T-helper 1 cell treated with Interleukin-12 subunit alpha and Interleukin-12 subunit beta and Interleukin-4 antibody, amounts not matched to agents 30 μg/mL and 1 μg/mL, for 36 hours (primary cell): ENCODE measurements at regions not wholly inside any gene's neighbourhood (a gene's known extent, or its start where the extent isn't known, plus 50 kb on each side); places are given as distances from the start of the nearest gene placed in this dataset.

ENCODE experiments used
- H3K27ac Mint-ChIP-seq: one replicate; pipeline ENCODE4 v1.8.0; 2021; ENCODE audit warnings: mild to moderate bottlenecking, mixed read lengths
- H3K27me3 Mint-ChIP-seq: one replicate; pipeline ENCODE4 v1.8.0; 2021; ENCODE audit warnings: low read depth, mixed read lengths
- H3K36me3 Mint-ChIP-seq: one replicate; pipeline ENCODE4 v1.8.0; 2021; ENCODE audit warnings: low read depth, mixed read lengths
- H3K4me1 Mint-ChIP-seq: one replicate; pipeline ENCODE4 v1.8.0; 2021; ENCODE audit warnings: low read depth, mixed read lengths
- H3K4me3 Mint-ChIP-seq: one replicate; pipeline ENCODE4 v1.8.0; 2021; ENCODE audit warnings: mild to moderate bottlenecking, moderate library complexity, mixed read lengths
- H3K9me3 Mint-ChIP-seq: one replicate; pipeline ENCODE4 v1.8.0; 2021; ENCODE audit warnings: mixed read lengths

DNA sequence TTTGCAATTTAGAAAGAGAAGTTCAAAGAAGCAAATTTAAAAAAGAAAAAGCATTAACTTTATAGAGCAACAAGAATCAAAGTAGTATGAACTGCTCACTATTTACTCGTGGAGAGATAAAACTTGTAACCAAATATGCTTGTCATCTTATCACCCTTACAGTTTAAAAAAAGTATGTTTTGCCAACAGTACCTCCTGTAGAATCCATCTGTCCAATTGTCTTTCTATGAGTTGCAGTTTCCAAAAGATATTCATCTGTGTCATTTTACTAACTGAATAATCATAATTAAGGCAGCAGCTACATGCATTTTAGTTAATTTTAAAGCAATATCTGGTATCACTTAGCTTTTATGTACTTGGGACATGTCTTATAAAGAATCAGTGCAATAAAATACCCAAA is 1112.3 kb downstream of the DSC3 start:
- no peaks in the 10 kb centered on the region for H3K27me3 Mint-ChIP-seq
- no peaks in the 10 kb centered on the region for H3K4me1 Mint-ChIP-seq
- H3K4me3 Mint-ChIP-seq = no peak overlapping the region
- H3K9me3 Mint-ChIP-seq = peaks cover 13% of the 10 kb centered on the region
- no peaks in the 10 kb centered on the region for H3K36me3 Mint-ChIP-seq
- H3K27ac Mint-ChIP-seq = no peak overlapping the region

GRCh38 chr18:29928081-29928480 is 1114.5 kb downstream of the DSC3 start:
- H3K4me1 Mint-ChIP-seq = no peaks in the 10 kb centered on the region
- no peaks in the 10 kb centered on the region for H3K36me3 Mint-ChIP-seq
- peaks cover 18% of the 10 kb centered on the region for H3K9me3 Mint-ChIP-seq
- no peak overlapping the region for H3K27ac Mint-ChIP-seq
- no peaks in the 10 kb centered on the region for H3K27me3 Mint-ChIP-seq
- H3K4me3 Mint-ChIP-seq = no peak overlapping the region

DNA sequence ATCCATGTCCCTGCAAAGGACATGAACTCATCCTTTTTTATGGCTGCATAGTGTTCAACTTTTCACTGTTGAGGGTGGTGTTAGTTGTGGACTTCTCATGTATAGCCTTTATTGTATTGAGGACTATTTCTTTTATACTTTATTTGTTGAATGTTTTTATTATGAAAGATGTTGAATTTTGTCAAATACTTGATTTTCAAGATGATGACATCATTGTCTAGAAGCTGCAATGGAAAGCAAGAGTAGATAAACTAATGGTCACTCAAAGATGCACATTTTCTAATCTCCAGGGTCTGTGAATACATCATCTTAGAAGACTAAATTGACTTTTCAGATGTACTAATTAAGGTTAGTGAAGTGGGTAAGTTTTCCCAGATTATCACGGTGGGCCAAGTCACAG is 1117.0 kb downstream of the DSC3 start:
- H3K4me1 Mint-ChIP-seq = no peaks in the 10 kb centered on the region
- H3K4me3 Mint-ChIP-seq = no peak overlapping the region
- no peak overlapping the region for H3K27ac Mint-ChIP-seq
- no peaks in the 10 kb centered on the region for H3K36me3 Mint-ChIP-seq
- H3K9me3 Mint-ChIP-seq = peaks cover 11% of the 10 kb centered on the region
- no peaks in the 10 kb centered on the region for H3K27me3 Mint-ChIP-seq

GRCh38 chr18:29912351-29912750 is 1130.2 kb downstream of the DSC3 start:
- Mint-ChIP-seq H3K27me3 (no peaks in the 10 kb centered on the region), H3K4me1 (no peaks in the 10 kb centered on the region), H3K9me3 (peaks cover 24% of the 10 kb centered on the region), H3K36me3 (no peaks in the 10 kb centered on the region), H3K27ac (no peak overlapping the region), H3K4me3 (no peak overlapping the region)

DNA sequence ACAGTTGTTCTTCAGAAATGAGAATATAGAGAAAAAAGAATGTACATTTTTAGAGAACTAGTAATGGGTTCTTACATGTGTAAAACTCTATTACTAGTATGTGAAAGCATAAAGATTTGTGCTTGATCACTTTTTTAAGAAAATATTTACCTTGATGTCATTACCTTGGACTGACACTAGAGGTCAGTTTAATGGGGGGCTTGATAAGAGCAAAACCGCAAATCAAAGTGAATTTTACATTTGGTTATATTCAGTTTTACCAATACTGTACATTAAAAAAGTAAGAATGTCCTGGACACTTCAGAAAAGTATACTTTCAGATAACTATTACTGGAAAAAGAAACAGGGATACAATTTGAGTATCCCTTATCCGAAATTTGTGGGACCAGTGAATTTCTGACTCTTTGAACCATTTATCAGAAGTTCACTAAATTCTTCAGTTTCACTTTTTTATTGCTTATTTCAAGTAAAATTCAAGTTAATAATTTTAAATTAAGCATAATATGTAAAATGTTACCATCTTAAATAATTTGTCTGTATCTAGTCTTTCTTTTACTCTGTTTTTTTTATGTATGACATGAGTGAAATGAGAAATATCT is 1149.5 kb downstream of the DSC3 start:
- H3K36me3 Mint-ChIP-seq = no peaks in the 10 kb centered on the region
- H3K27ac Mint-ChIP-seq = no peak overlapping the region
- no peak overlapping the region for H3K4me3 Mint-ChIP-seq
- no peaks in the 10 kb centered on the region for H3K27me3 Mint-ChIP-seq
- no peaks in the 10 kb centered on the region for H3K4me1 Mint-ChIP-seq
- H3K9me3 Mint-ChIP-seq = peaks cover 8% of the 10 kb centered on the region

- H3K27me3 Mint-ChIP-seq = no peaks in the 10 kb centered on the region
- no peaks in the 10 kb centered on the region for H3K36me3 Mint-ChIP-seq
- no peak overlapping the region for H3K27ac Mint-ChIP-seq
- peaks cover 3% of the 10 kb centered on the region for H3K9me3 Mint-ChIP-seq
- H3K4me1 Mint-ChIP-seq = no peaks in the 10 kb centered on the region
- no peak overlapping the region for H3K4me3 Mint-ChIP-seq
Observed at GRCh38 chr18:29883114-29883513, 1159.4 kb downstream of the DSC3 start.

DNA sequence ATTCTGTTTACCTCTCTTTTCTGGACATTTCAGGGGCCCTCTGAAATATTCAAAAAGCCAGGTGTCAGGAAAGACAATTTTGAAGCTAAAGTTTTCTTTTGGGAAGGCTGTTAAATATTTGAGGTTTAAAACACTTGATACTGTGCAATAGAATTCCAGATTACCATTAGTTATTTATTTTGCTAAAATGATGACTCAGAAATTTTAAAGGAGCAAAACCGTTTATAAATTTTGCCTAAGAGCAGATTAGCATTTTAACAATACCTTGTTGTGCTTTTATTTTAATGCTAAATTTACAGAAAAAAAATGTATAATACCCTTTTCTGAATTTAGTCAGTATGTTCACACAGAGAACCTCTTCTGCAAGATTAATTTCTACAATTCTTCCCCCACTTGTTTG is 1159.9 kb downstream of the DSC3 start:
- Mint-ChIP-seq H3K27ac (no peak overlapping the region), H3K27me3 (no peaks in the 10 kb centered on the region), H3K9me3 (peaks cover 3% of the 10 kb centered on the region), H3K4me1 (no peaks in the 10 kb centered on the region), H3K36me3 (no peaks in the 10 kb centered on the region), H3K4me3 (no peak overlapping the region)

GRCh38 chr18:29879763-29880162 is 1162.8 kb downstream of the DSC3 start:
- no peaks in the 10 kb centered on the region for H3K27me3 Mint-ChIP-seq
- H3K4me1 Mint-ChIP-seq = no peaks in the 10 kb centered on the region
- H3K27ac Mint-ChIP-seq = no peak overlapping the region
- H3K9me3 Mint-ChIP-seq = peaks cover 3% of the 10 kb centered on the region
- H3K4me3 Mint-ChIP-seq = no peak overlapping the region
- H3K36me3 Mint-ChIP-seq = no peaks in the 10 kb centered on the region

DNA sequence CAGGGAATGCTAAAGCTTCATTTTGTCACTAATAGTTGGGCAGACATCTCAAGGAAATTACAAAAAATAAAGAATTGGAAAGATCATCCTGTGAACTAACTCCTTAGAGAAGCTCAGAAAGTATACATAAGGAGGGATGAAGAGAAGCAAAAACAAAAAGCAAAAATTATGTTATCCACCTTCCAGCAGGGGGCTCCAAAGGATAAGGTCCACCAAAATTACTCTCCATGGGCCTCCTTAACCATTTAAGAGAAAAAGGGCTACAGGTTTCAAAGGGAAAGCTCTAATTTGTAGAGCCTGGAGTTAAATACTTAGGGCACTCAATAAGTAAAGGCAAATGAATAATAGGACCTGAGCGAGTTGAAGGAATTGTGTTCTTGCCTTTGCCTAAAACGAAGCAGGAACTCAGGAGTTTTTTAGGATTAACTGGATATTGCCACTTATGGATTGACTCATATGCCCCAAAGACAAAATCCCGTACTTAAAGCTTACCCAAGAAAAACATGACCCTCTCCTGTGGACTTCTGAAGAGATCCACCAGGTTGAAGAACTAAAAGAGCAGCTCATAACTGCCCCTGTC is 1167.9 kb downstream of the DSC3 start:
- no peaks in the 10 kb centered on the region for H3K27me3 Mint-ChIP-seq
- no peaks in the 10 kb centered on the region for H3K9me3 Mint-ChIP-seq
- H3K36me3 Mint-ChIP-seq = no peaks in the 10 kb centered on the region
- H3K4me1 Mint-ChIP-seq = no peaks in the 10 kb centered on the region
- H3K27ac Mint-ChIP-seq = no peak overlapping the region
- H3K4me3 Mint-ChIP-seq = no peak overlapping the region

DNA sequence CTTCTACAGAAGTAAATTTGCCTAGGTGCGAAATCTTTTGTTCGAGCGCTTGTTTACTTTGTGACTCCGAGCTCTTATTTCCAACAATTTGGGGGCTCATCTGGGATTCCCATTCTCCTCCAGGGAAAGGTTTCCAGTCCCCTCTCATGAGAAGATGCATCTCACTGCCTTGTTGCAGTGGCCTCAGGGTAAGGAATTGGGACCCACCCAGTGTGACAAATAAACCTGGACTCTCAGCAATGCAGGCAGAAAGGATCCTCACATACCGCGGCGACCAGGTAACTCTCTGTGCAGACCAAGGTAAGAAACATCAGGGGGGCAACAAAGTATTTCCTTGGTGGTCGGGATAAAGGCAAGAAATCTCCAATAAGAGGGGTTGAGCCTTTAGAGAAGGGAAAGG is 1169.3 kb downstream of the DSC3 start:
- H3K27ac Mint-ChIP-seq = no peak overlapping the region
- no peaks in the 10 kb centered on the region for H3K27me3 Mint-ChIP-seq
- no peaks in the 10 kb centered on the region for H3K9me3 Mint-ChIP-seq
- H3K4me3 Mint-ChIP-seq = no peak overlapping the region
- H3K36me3 Mint-ChIP-seq = no peaks in the 10 kb centered on the region
- H3K4me1 Mint-ChIP-seq = no peaks in the 10 kb centered on the region

DNA sequence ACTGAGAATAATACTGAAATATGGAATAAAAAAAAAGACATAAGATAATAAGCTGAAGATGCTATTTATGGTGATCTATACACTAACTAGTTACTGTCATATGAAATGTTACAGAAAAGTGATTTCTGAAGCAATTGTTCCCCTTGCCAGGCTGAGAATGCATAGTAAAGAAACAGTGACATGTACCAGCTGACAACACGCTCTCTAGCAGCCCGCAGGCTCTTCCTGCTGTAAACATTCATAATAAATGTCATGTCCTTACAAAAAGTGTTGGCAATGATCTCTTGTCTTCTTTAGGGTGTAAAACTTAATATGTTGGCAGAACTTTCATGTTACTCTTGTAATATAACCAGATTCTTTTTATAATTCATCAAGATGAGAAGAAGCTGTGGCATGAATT is 1171.3 kb downstream of the DSC3 start:
- no peak overlapping the region for H3K27ac Mint-ChIP-seq
- no peaks in the 10 kb centered on the region for H3K9me3 Mint-ChIP-seq
- H3K4me1 Mint-ChIP-seq = no peaks in the 10 kb centered on the region
- no peak overlapping the region for H3K4me3 Mint-ChIP-seq
- H3K36me3 Mint-ChIP-seq = no peaks in the 10 kb centered on the region
- H3K27me3 Mint-ChIP-seq = no peaks in the 10 kb centered on the region

DNA sequence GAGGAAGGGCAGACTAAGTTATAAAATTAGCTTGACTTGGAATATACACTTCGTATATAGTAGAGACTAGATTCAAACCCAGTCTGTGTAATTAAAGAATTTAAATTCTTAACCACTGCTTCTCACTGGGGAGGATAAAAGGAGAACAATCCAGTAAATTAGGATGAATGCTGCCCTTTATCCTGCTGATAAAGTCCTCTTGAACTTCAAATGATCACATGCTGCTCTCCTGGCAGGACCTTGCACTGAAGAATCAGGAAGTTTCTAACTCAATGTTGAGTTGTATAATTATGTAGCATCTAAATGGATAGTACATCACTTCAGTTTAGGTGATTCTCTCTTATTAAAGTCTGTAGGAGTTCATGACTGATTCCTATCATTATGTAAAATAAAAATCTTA is 1179.7 kb downstream of the DSC3 start:
- no peaks in the 10 kb centered on the region for H3K27me3 Mint-ChIP-seq
- no peak overlapping the region for H3K4me3 Mint-ChIP-seq
- no peaks in the 10 kb centered on the region for H3K4me1 Mint-ChIP-seq
- H3K9me3 Mint-ChIP-seq = no peaks in the 10 kb centered on the region
- H3K36me3 Mint-ChIP-seq = no peaks in the 10 kb centered on the region
- no peak overlapping the region for H3K27ac Mint-ChIP-seq

GRCh38 chr18:29855637-29856036 is 1186.9 kb downstream of the DSC3 start:
- no peaks in the 10 kb centered on the region for H3K27me3 Mint-ChIP-seq
- H3K27ac Mint-ChIP-seq = no peak overlapping the region
- no peaks in the 10 kb centered on the region for H3K9me3 Mint-ChIP-seq
- H3K4me3 Mint-ChIP-seq = no peak overlapping the region
- H3K36me3 Mint-ChIP-seq = no peaks in the 10 kb centered on the region
- no peaks in the 10 kb centered on the region for H3K4me1 Mint-ChIP-seq

DNA sequence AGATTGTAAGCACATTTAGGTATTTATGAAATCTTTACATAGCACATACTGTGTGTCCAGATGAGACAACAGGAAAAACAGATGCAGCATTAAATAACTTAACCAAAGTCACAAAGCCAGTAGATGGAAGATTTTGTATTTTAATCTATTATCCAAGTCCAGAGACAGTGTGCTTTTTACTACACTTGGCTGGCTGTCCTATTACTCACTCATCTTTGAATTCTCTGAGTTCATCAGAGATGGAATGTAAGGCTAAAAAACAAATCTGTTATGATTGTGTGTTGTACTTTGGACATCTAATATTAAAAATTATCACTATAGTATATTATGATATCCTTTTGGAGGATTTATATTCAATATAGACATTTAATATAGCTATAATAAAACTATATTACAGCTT is 1189.4 kb downstream of the DSC3 start:
- no peaks in the 10 kb centered on the region for H3K4me1 Mint-ChIP-seq
- no peak overlapping the region for H3K4me3 Mint-ChIP-seq
- no peak overlapping the region for H3K27ac Mint-ChIP-seq
- peaks cover 5% of the 10 kb centered on the region for H3K9me3 Mint-ChIP-seq
- H3K36me3 Mint-ChIP-seq = no peaks in the 10 kb centered on the region
- no peaks in the 10 kb centered on the region for H3K27me3 Mint-ChIP-seq

DNA sequence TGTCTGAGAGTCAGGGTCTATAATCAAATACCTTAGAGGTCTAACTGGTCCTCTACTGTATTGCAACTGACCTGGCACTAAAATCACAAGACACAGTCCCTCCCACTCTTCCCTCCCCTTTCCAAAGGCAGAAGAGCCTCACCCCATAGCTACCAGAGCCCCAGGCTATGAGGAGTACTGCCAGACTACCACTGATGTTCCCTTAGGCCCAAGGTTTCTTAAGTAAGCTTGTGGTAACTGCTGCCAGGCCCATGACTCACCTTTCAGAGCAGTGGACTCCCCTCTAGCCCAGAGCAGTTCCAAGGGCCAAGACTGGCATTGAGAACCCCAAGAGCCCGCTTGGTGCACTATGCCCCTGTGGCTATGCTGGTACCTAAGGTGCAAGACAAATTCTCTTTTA is 1193.4 kb downstream of the DSC3 start:
- Mint-ChIP-seq H3K27me3 (no peaks in the 10 kb centered on the region), H3K4me3 (no peak overlapping the region), H3K4me1 (no peaks in the 10 kb centered on the region), H3K36me3 (no peaks in the 10 kb centered on the region), H3K27ac (no peak overlapping the region), H3K9me3 (peaks cover 11% of the 10 kb centered on the region)

DNA sequence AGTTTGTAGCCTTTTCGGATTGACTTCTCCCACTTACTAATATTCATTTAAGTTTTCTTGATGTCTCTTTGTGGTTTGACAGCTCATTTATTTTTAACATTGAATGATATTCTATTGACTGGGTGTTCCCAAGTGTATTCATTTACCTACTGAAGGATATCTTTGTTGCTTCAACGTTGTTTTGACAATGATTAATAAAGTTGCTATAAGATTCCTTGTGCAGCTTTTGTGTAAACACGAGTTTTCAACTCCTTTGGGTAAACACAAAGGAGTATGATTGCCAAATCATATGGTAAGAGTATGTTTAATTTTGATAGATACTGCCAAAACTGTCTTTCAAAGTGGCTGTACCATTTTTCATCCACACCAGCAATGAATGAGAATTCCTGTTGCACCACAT is 1200.9 kb downstream of the DSC3 start:
- H3K27me3 Mint-ChIP-seq = no peaks in the 10 kb centered on the region

More for the DNA sequence above, 1200.9 kb downstream of the DSC3 start:
- Mint-ChIP-seq H3K27ac (no peak overlapping the region), H3K4me1 (no peaks in the 10 kb centered on the region), H3K36me3 (no peaks in the 10 kb centered on the region), H3K9me3 (peaks cover 5% of the 10 kb centered on the region), H3K4me3 (no peak overlapping the region)
